GM21381 (cell line): ENCODE measurements at regions not wholly inside any gene's neighbourhood (a gene's known extent, or its start where the extent isn't known, plus 50 kb on each side); places are given as distances from the start of the nearest gene placed in this dataset.

Experiments
- ATAC-seq: cut with Tn5 transposase; IDR thresholded peaks from one replicate; pipeline ENCODE4 v1.9.1; 2021; ENCODE audit warnings: mild to moderate bottlenecking, moderate library complexity; ENCODE audit not compliant: unreplicated experiment

DNA sequence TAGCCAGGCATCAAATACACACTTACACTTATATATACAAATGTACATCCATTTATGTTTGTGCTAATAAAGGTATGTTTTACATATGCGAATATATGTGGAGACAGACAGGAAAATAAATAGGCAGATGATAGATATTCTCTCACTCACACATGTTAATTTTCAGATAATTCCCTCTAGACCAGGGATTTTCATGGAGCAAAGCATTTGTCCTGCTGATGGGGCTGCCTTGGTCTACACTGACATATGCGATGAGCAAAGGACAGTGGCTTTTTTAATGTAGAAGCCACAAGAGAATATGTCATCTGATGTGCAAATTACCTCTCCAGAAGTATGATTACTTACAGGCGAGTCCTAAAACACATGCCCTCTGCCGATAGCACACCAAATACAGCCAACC is 224.5 kb downstream of the VEGFC start:
- ATAC-seq: no peak

DNA sequence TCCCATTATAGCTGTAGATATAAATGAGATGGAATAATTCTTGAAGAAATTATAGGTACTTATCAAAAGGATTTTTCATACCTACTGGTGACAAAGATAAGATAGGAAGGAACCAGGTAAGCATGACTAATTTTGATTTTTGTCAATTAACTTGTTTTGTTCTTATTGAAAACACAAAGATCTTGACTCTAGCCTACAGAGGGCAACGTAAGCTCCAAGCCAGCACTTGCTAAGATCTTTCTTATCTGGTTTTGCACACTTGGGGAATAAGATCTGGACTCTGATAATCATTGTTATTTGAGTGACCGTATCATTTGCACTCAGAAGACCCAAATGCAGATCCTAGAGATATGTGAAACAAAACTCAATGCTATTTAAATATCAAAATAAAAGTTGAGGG is 223.4 kb downstream of the VEGFC start:
- ATAC-seq: no peak

GRCh38 chr4:176571206-176571605 is 221.5 kb downstream of the VEGFC start:
- no peak for ATAC-seq

GRCh38 chr4:176575141-176575730 is 217.5 kb downstream of the VEGFC start:
- no peak for ATAC-seq

- ATAC-seq: no peak
Observed at GRCh38 chr4:176579226-176579625, 213.5 kb downstream of the VEGFC start.

DNA sequence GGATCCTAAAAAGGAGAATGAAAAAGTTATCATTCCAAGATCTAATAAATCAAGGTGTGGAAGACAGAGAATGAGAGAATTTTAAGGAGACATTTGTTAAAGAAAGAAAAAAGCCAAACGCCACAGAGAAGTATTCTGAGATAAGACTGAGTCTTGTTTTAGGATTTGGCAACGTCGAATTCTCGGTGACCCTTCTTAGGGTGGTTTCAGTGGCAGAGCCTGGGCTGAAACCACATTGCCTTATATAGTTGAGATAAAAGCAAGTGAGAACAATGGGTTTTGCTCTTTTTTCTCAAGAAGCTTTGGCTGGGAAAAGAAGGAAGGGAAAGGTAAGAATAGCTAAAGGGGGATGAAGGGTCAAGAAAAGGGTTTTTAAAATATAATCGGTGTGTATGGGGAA is 209.4 kb downstream of the VEGFC start:
- ATAC-seq: no peak

DNA sequence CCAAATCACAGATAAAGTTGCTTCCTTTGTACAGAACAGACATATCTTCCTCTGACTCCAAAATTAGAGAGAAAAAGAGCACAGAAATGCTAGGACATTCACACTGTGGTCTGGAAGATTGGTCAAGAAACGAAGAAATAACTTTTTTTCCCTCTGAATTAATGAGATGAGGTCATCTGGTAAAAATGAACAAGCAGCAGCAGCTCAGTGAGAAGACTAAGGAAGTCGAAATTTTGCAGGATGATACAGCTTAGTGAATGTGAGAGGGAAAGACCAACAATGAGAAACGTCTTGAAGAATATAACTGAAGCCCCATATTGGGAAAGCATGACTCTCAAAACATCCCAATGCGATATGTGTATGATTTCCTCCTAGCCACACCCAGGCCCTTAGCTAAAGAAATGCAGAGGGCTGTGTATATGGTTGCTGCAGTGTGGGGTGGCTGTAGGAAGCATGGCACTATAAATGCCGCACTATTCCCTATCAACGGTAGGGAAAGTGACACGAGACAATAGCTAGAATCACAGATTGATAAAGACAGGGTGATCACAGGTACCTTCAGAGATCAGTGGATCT is 208.6 kb downstream of the VEGFC start:
- ATAC-seq: no peak

- ATAC-seq: no peak
Observed at GRCh38 chr4:176587920-176588319, 204.8 kb downstream of the VEGFC start.

DNA sequence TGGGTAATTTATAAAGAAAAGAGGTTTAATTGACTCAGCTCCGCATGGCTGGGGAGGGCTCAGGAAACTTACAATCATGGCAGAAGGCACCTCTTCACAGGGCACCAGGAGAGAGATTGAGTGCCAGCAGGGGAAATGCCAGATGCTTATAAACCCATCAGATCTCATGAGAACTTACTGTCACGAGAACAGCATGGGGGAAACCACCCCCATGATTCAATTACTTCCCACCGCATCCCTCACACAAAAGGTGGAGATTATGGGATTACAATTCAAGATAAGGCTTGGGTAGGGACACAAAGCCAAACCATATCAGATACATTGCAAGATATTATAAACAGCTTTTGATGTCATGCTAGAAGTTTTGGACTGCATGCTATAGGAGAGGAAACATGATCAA is 204.3 kb downstream of the VEGFC start:
- no peak for ATAC-seq

DNA sequence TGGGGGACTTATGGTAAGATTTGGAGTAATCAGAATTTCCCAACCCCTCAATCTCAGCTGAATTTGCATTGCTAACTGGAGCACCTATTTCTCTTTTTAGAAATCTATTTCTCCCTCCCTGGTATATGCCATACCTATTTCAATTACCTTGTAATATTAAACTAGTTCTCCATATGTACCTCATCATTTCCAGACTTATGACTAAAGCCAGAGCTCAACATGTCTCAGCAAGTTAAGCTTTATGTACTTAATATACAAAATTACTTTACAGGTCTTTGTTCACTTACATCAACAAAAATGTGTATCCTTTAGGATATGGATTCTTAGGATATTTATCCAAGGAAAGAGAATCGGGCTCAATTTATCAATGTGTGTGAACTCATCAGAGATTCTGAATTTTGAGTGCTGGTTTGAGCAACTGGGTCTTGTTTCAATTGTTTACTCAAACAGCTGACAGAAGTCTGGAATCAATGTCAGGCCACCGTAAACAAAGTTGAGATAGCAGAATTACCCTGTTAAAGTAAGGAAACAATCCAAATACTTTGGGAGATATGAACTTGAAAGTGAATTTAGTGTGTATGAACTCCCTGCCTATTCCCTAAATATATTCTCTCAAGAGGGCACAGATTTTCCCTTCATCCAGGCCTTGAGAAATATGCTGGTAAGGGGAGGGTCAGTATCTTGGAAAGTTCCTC is 199.6 kb downstream of the VEGFC start:
- ATAC-seq: no peak

GRCh38 chr4:176593943-176594342 is 198.8 kb downstream of the VEGFC start:
- ATAC-seq: no peak

DNA sequence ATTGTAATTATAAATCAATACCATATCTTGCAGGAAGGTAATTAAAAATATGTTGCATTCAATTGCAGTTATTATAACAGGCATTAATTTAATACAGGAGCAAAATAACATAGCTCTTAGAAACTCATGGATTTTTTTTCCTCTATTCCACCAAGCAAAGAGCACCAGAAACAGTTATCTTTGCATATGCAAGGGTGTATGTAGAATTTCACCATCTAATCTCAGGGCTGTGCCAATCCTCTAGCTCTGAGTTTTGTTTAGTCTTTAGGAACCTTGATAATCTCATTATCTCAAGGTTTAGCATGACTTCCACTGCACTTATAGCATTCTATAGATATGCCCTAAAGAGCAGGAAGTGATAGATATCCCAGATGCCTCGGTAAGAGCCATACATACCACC is 197.5 kb downstream of the VEGFC start:
- ATAC-seq: no peak

- no peak for ATAC-seq
Observed at GRCh38 chr4:176601124-176601523, 191.6 kb downstream of the VEGFC start.

DNA sequence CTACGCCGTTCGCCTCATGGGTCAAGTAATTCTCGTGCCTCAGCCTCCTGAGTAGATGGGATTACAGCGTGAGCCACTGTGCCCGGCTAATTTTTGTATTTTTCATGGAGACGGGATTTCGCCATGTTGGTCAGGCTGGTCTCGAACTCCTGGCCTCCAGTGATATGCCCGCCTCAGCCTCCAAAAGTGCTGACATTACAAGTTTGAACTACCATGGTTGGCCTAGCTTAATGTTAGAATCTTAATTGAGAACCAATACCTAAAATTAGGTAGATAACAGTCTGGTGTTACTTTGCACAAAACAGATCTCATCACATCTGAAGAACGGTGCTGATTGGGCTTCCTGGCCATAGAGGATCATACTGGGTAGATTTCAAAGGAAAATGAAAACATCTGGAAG is 184.9 kb downstream of the VEGFC start:
- no peak for ATAC-seq

DNA sequence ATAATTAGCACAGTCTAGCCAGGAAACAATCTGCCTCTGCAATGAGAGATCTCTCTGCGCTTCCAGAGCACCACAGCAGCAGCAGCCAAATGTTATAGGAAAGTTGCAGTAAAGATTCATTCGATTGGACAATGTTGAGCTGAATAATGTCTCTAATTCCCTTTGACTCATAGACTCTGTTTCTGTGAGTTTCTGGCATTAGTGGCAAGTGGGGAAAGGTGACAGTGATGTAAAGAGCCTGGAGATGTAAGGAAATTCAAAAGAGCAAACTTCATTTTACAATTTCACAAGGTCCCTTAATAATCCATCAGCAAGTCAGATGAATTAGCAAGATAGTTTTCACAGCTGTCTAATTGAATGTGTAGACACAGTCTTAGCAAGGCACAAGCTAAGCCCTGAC is 184.4 kb downstream of the VEGFC start:
- no peak for ATAC-seq

GRCh38 chr4:176610594-176610993 is 182.1 kb downstream of the VEGFC start:
- ATAC-seq: no peak

DNA sequence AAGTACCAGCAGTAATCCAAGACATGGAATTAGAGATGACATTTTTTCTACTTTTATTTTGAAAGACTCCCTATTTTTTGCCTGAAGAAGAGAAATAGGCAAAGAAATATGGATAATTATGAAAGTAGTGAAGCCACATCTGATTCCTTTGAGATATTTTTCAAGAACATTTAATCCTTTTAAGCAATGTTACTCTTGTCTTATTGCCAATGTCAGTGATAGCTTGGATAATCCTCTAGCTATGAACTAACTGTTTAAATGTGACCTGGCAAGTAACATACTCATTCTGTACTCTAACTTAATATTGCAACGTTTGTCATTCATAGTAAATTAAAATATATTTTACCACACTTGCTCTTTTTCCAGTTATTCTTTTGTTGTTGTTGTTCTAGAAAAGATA is 181.3 kb downstream of the VEGFC start:
- ATAC-seq: no peak

DNA sequence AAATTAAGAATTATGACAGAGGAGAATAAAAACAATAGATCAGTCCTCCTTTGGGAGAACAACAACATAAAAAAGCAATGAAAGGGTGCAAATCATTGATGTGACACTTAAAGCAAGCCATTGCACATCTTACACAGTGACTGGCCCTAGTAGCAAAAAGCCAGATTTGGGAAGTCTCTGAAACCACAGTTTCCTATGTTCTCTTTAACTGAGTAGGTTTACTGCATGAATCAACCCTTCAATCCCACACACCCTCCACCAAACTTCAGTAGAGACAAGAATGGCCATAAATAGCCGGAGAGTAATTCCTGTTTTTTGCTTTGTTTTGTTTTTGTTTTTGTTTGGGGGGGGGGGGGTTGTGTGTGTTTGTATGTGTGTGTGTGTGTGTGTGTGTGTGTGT is 180.8 kb downstream of the VEGFC start:
- ATAC-seq: no peak

- ATAC-seq: no peak
Observed at GRCh38 chr4:176614793-176615192, 177.9 kb downstream of the VEGFC start.

DNA sequence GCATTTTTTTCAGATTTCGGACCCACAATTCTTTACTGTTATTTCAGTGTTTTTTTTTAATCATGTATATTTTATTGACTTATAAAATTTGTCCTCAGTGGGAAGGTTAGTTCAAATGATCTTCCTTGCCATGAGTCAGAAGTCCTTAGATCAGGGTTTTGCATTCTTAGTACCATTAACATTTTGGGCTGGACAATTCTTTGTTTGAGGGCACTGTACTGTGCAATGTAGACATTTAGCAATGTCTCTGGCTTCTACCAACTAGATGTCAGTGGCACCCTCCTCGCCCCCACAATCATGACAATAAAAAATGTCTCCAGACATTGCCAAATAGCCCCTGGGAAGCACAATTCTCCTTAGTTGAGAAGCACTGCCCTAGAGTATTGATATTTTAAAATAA is 176.6 kb downstream of the VEGFC start:
- ATAC-seq: no peak

- ATAC-seq: no peak
Observed at GRCh38 chr4:176618138-176618537, 174.6 kb downstream of the VEGFC start.

DNA sequence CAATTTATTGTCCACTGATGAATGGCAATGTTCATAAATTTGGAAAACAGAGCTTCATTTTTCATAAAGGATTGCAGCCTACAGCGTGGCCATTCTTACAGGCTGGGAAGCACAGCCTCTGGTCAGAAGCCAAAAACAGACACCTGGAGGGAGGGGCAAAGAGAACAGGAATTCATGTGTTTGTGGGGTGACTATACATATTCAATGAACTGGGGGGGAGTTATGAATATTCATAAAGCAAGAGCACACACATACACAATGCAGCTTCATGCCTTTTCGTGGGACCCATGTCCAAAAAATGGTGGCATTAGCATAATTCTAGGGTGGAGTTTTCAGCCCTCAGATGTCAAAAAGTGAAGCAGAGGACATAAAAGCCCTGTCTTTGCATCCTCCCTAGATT is 173.3 kb downstream of the VEGFC start:
- no peak for ATAC-seq
